Endodermal cell (in vitro differentiated cells): ENCODE measurements at regions not wholly inside any gene's neighbourhood (a gene's known extent, or its start where the extent isn't known, plus 50 kb on each side); places are given as distances from the start of the nearest gene placed in this dataset.

Experiments
- DNase-seq: peaks from one replicate; pipeline ENCODE4 v3.0.0-alpha.2; 2017
- H3K27ac ChIP-seq: 2 replicates; pipeline ENCODE4 v1.5.1; 2013; ENCODE audit warnings: mild to moderate bottlenecking, low read depth, low read length, moderate library complexity
- H3K27me3 ChIP-seq: 2 replicates; pipeline ENCODE4 v1.6.1; 2013; ENCODE audit warnings: mild to moderate bottlenecking, low read length, moderate library complexity; ENCODE audit not compliant: insufficient read depth, control insufficient read depth, poor library complexity, severe bottlenecking
- H3K36me3 ChIP-seq: 2 replicates; pipeline ENCODE4 v1.7.0; 2013; ENCODE audit warnings: mild to moderate bottlenecking, low read length, moderate library complexity; ENCODE audit not compliant: control insufficient read depth, insufficient read depth
- H3K4me1 ChIP-seq: one replicate; pipeline ENCODE4 v1.7.0; 2013; ENCODE audit warnings: low read length; ENCODE audit not compliant: control insufficient read depth, insufficient read depth
- H3K4me3 ChIP-seq: 2 replicates; pipeline ENCODE4 v1.5.1; 2013; ENCODE audit warnings: mild to moderate bottlenecking, low read length, moderate library complexity
- H3K9ac ChIP-seq: 2 replicates; pipeline ENCODE4 v1.6.1; 2013; ENCODE audit warnings: mild to moderate bottlenecking, low read length, moderate library complexity; ENCODE audit not compliant: poor library complexity, severe bottlenecking; ENCODE audit errors: extremely low read depth
- H3K9me3 ChIP-seq: 2 replicates; pipeline ENCODE4 v1.6.1; 2013; ENCODE audit warnings: mild to moderate bottlenecking, low read length, moderate library complexity; ENCODE audit not compliant: control insufficient read depth
- H3K27ac Mint-ChIP-seq: 2 replicates; pipeline ENCODE4 v1.8.0; 2020; ENCODE audit warnings: mixed read lengths
- H3K27me3 Mint-ChIP-seq: 2 replicates; pipeline ENCODE4 v1.8.0; 2021; ENCODE audit warnings: mild to moderate bottlenecking, mixed read lengths; ENCODE audit not compliant: insufficient read depth
- H3K36me3 Mint-ChIP-seq: 2 replicates; pipeline ENCODE4 v1.8.0; 2020; ENCODE audit warnings: low read depth, mixed read lengths
- H3K4me1 Mint-ChIP-seq: 2 replicates; pipeline ENCODE4 v1.8.0; 2020; ENCODE audit warnings: mixed read lengths
- H3K4me3 Mint-ChIP-seq: 2 replicates; pipeline ENCODE4 v1.8.0; 2020; ENCODE audit warnings: mild to moderate bottlenecking, moderate library complexity, mixed read lengths
- H3K9me3 Mint-ChIP-seq: 2 replicates; pipeline ENCODE4 v1.8.0; 2020; ENCODE audit warnings: mild to moderate bottlenecking, mixed read lengths
- CTCF ChIP-seq: fragments of 200-600 bp; sonication (generic); conservative IDR thresholded peaks from 2 replicates; pipeline ENCODE4 v1.5.0; 2021; ENCODE audit warnings: antibody characterized with exemption, mild to moderate bottlenecking
- WGBS, 2 experiments: methylation state at CpG; one replicate each; pipeline versions ENCODE4 v1.1.5 to v1.1.7; 2013; ENCODE audit warnings: missing lambda C conversion rate in 2 of 2, mixed read lengths in 1 of 2; ENCODE audit not compliant: insufficient coverage in 1 of 2, insufficient read length in 1 of 2; 5-methylcytosine and 5-hydroxymethylcytosine counted together

GRCh38 chr3:170724599-170725280 lies 138.9 kb upstream of the SLC7A14 start:
- Histone ChIP-seq H3K36me3 (no peaks in the 10 kb centered on the region), H3K9ac (no peak overlapping the region), H3K4me3 (no peak overlapping the region), H3K9me3 (no peaks in the 10 kb centered on the region), H3K4me1 (no peaks in the 10 kb centered on the region), H3K27ac (no peak overlapping the region), H3K27me3 (no peaks in the 10 kb centered on the region)
- H3K4me3 Mint-ChIP-seq, result no peak overlapping the region
- no peaks in the 10 kb centered on the region for H3K27me3 Mint-ChIP-seq
- no peaks in the 10 kb centered on the region for H3K36me3 Mint-ChIP-seq
- H3K9me3 Mint-ChIP-seq, result no peaks in the 10 kb centered on the region
- peaks cover 16% of the 10 kb centered on the region for H3K4me1 Mint-ChIP-seq
- TF ChIP-seq CTCF, result no peak
- no peak for DNase-seq
- 92 to 100% methylated on average over 1 of the region's 1 CpG for WGBS, 2 experiments
- H3K27ac Mint-ChIP-seq, result no peak overlapping the region

- Histone ChIP-seq H3K27me3 (no peaks in the 10 kb centered on the region), H3K4me3 (no peak overlapping the region), H3K36me3 (no peaks in the 10 kb centered on the region), H3K27ac (no peak overlapping the region), H3K9ac (no peak overlapping the region), H3K9me3 (peaks cover 6% of the 10 kb centered on the region), H3K4me1 (no peaks in the 10 kb centered on the region)
- peaks cover 5% of the 10 kb centered on the region for H3K9me3 Mint-ChIP-seq
- no peaks in the 10 kb centered on the region for H3K36me3 Mint-ChIP-seq
- H3K4me3 Mint-ChIP-seq, result no peak overlapping the region
- H3K27me3 Mint-ChIP-seq, result no peaks in the 10 kb centered on the region
- DNase-seq, result no peak
- 81% methylated on average over 1 of the region's 1 CpG; no CpG with 5 or more reads in 1 of the 2 experiments for WGBS, 2 experiments
- no peak for TF ChIP-seq CTCF
- no peak overlapping the region for H3K27ac Mint-ChIP-seq
- peaks cover 16% of the 10 kb centered on the region for H3K4me1 Mint-ChIP-seq
These were observed 137.4 kb upstream of the SLC7A14 start for GRCh38 chr3:170723241-170723640.

- Mint-ChIP-seq H3K27ac (no peak overlapping the region), H3K4me1 (peaks cover 16% of the 10 kb centered on the region), H3K4me3 (no peak overlapping the region), H3K9me3 (peaks cover 5% of the 10 kb centered on the region), H3K27me3 (peaks cover 3% of the 10 kb centered on the region), H3K36me3 (no peaks in the 10 kb centered on the region)
- Histone ChIP-seq H3K9ac (no peak overlapping the region), H3K27me3 (no peaks in the 10 kb centered on the region), H3K27ac (no peak overlapping the region), H3K9me3 (peaks cover 6% of the 10 kb centered on the region), H3K4me1 (no peaks in the 10 kb centered on the region), H3K36me3 (no peaks in the 10 kb centered on the region), H3K4me3 (no peak overlapping the region)
- DNase-seq, result no peak
- TF ChIP-seq CTCF, result no peak
These were observed 135.7 kb upstream of the SLC7A14 start for GRCh38 chr3:170721563-170721962.
